Thyroid gland (tissue), 4 donors: ENCODE measurements at regions not wholly inside any gene's neighbourhood (a gene's known extent, or its start where the extent isn't known, plus 50 kb on each side); places are given as distances from the start of the nearest gene placed in this dataset.

ENCODE experiments used
- POLR2A ChIP-seq, 2 donors: fragments of 450-650 bp; IDR thresholded peaks; one replicate each; pipeline ENCODE4 v1.6.1; 2017; ENCODE audit warnings: antibody characterized with exemption in 2 of 2, mild to moderate bottlenecking in 2 of 2, moderate library complexity in 1 of 2
- TF ChIP-seq, protein P1 (sequence below), 6 experiments: fragments of 200-600 bp in 3 of 6; fragments of 450-650 bp in 3 of 6; sonication (generic) in 3 of 6; IDR thresholded peaks; one replicate each; pipeline ENCODE4 v1.5.1; 2016 to 2019; ENCODE audit warnings: antibody characterized with exemption in 6 of 6, mild to moderate bottlenecking in 2 of 6, inconsistent platforms in 1 of 6, moderate library complexity in 1 of 6

DNA sequence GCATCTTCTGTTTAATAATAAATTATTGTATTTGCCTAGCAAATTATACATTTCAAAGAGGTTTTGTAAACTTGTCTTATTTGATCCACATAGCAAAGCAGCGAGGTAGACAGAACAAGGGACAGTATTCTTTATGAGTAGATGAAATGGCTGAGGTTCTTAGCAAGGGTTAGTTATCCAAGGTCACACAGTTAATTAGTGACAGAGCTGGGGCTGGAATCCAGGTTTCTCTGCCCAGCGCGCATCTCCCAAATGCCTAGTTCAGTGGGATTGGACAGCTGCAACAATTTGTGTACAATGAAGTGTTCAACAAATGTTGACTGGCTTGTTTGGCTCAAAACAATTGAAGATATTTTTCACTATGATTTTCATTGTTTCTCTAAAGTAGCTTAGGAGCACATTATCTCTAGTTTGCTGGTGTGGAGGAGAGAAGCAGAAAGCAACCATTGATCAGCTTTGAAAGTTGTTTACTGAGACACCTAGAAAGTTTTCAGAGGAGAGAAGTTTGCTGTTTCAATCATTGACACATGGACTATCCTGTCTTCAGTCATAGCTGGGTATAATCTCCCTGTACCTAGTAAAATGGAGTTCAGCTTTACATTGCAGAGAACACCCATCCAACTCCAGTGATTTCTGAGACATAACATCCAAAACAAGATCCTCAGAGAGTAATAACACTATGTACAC is 270.6 kb downstream of the FAT3 start:
- TF ChIP-seq POLR2A (IDR thresholded peaks at IDR 0.05), result no peak
- TF ChIP-seq, protein P1, sequence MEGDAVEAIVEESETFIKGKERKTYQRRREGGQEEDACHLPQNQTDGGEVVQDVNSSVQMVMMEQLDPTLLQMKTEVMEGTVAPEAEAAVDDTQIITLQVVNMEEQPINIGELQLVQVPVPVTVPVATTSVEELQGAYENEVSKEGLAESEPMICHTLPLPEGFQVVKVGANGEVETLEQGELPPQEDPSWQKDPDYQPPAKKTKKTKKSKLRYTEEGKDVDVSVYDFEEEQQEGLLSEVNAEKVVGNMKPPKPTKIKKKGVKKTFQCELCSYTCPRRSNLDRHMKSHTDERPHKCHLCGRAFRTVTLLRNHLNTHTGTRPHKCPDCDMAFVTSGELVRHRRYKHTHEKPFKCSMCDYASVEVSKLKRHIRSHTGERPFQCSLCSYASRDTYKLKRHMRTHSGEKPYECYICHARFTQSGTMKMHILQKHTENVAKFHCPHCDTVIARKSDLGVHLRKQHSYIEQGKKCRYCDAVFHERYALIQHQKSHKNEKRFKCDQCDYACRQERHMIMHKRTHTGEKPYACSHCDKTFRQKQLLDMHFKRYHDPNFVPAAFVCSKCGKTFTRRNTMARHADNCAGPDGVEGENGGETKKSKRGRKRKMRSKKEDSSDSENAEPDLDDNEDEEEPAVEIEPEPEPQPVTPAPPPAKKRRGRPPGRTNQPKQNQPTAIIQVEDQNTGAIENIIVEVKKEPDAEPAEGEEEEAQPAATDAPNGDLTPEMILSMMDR (IDR thresholded peaks at IDR 0.05), result no peak
